ENCODE measurements at regions not wholly inside any gene's neighbourhood (a gene's known extent, or its start where the extent isn't known, plus 50 kb on each side); places are given as distances from the start of the nearest gene placed in this dataset.
"Not testable (repeated sequence)": the region's sequence is repeated elsewhere in the genome, so short reads cannot be mapped to it uniquely, and the experiment has no call there.

- not testable (repeated sequence) for TF ChIP-seq EZH2 (IDR thresholded peaks at IDR 0.05; ENCODE audit: borderline replicate concordance, low read length); CTCF (conservative IDR thresholded peaks at IDR 0.05 in 1 of 2, IDR thresholded peaks at IDR 0.05 in 1 of 2; ENCODE audit: extremely low read depth in 1 of 2, insufficient read depth in 1 of 2, low read depth in 1 of 2, low read length in 2 of 2)
These were observed 189.4 kb downstream of the ATP6V0E2 start for GRCh38 chr7:150063195-150063594.

Measured in mammary epithelial cell (primary cell).